Lung (tissue), 11 donors: ENCODE measurements at regions not wholly inside any gene's neighbourhood (a gene's known extent, or its start where the extent isn't known, plus 50 kb on each side); places are given as distances from the start of the nearest gene placed in this dataset.

Source experiments
- ATAC-seq: fragments of 200-7000 bp; cut with Tn5 transposase; one replicate; pipeline ENCODE4 v1.9.1; 2020; ENCODE audit warnings: moderate number of reproducible peaks; ENCODE audit not compliant: insufficient read depth, low FRiP score
- DNase-seq, 3 donors: peaks; one replicate each; pipeline ENCODE4 v3.0.0-alpha.2; 2013 to 2017
- H3K27ac ChIP-seq, 2 donors: one replicate each; pipeline ENCODE4 v1.5.1; 2013; ENCODE audit warnings: mild to moderate bottlenecking in 2 of 2, moderate library complexity in 2 of 2, control low read depth in 1 of 2, inconsistent platforms in 1 of 2, low read depth in 1 of 2, low read length in 1 of 2
- H3K27me3 ChIP-seq, 3 donors: one replicate each; pipeline ENCODE4 v1.5.1; 2013; ENCODE audit warnings: low read length in 2 of 3; ENCODE audit not compliant: control insufficient read depth in 3 of 3, insufficient read depth in 3 of 3
- H3K36me3 ChIP-seq, 4 donors: one replicate each; pipeline ENCODE4 v1.5.1; 2013; ENCODE audit warnings: low read length in 4 of 4, mild to moderate bottlenecking in 1 of 4, moderate library complexity in 1 of 4; ENCODE audit not compliant: control insufficient read depth in 4 of 4, insufficient read depth in 4 of 4
- H3K4me1 ChIP-seq, 5 donors: one replicate each; pipeline ENCODE4 v1.5.1; 2013; ENCODE audit warnings: low read length in 5 of 5, mild to moderate bottlenecking in 2 of 5, moderate library complexity in 1 of 5; ENCODE audit not compliant: control insufficient read depth in 5 of 5, insufficient read depth in 5 of 5
- H3K4me3 ChIP-seq: one replicate; pipeline ENCODE4 v1.5.1; 2013; ENCODE audit warnings: mild to moderate bottlenecking, control low read depth, moderate library complexity
- H3K9ac ChIP-seq, 2 donors: one replicate each; pipeline ENCODE4 v1.5.1; 2013; ENCODE audit warnings: low read length in 2 of 2, control low read depth in 1 of 2; ENCODE audit not compliant: insufficient read depth in 1 of 2
- H3K9me3 ChIP-seq, 4 donors: one replicate each; pipeline ENCODE4 v1.5.1; 2013; ENCODE audit warnings: low read length in 3 of 4, mild to moderate bottlenecking in 1 of 4, moderate library complexity in 1 of 4; ENCODE audit not compliant: control insufficient read depth in 4 of 4, insufficient read depth in 3 of 4
- WGBS, 2 donors: extraction: QIAGEN DNeasy Blood & Tissue Kit; methylation state at CpG; one replicate each; pipeline ENCODE4 v1.1.7; 2013; 5-methylcytosine and 5-hydroxymethylcytosine counted together
- TF ChIP-seq, protein P1 (sequence below): IDR thresholded peaks from 2 replicates; pipeline ENCODE4 v1.5.1; 2012; ENCODE audit warnings: mild to moderate bottlenecking; ENCODE audit errors: control extremely low read depth, extremely low read depth
- donor health status: control.
- donor health status: control.
- donor health status: Bipolar disorder and iron deficiency.
- donor health status: healthy.
- donor health status: DM: yes; HTN: yes; CAD: no.

GRCh38 chr22:48025096-48025495, 1262.6 kb downstream of the TBC1D22A start:
- no peaks in the 10 kb centered on the region for H3K9me3 ChIP-seq
- no peak for ATAC-seq
- H3K36me3 ChIP-seq: no peaks in the 10 kb centered on the region
- DNase-seq: no peak
- no peaks in the 10 kb centered on the region for H3K4me1 ChIP-seq
- no peak overlapping the region for H3K4me3 ChIP-seq
- H3K9ac ChIP-seq: no peak overlapping the region
- no peak overlapping the region for H3K27ac ChIP-seq
- no peaks in the 10 kb centered on the region for H3K27me3 ChIP-seq
- TF ChIP-seq, protein P1, sequence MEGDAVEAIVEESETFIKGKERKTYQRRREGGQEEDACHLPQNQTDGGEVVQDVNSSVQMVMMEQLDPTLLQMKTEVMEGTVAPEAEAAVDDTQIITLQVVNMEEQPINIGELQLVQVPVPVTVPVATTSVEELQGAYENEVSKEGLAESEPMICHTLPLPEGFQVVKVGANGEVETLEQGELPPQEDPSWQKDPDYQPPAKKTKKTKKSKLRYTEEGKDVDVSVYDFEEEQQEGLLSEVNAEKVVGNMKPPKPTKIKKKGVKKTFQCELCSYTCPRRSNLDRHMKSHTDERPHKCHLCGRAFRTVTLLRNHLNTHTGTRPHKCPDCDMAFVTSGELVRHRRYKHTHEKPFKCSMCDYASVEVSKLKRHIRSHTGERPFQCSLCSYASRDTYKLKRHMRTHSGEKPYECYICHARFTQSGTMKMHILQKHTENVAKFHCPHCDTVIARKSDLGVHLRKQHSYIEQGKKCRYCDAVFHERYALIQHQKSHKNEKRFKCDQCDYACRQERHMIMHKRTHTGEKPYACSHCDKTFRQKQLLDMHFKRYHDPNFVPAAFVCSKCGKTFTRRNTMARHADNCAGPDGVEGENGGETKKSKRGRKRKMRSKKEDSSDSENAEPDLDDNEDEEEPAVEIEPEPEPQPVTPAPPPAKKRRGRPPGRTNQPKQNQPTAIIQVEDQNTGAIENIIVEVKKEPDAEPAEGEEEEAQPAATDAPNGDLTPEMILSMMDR: no peak
- WGBS, 2 donors: 69 to 76% methylated on average over 2 of the region's 2 CpGs

DNA sequence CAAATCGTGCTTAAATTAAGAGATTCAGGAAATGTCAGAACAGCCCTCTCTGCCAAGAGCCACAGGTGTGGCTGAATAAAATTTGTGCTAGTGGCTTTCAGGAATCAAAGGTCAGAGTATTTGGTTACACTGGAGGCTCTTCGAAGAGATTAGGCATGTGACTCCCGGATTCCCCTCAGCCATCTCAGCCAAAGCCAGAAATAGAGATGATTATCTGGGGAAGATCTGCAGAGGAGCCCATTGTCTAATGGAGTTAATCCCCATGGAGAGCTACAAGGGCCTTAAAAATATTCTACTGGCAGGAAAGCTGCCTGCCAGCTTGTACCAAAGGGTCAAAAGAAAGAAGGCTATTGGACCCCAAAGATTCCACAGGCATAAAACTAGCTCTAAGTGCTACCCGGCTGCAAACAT, 1259.5 kb downstream of the TBC1D22A start:
- no peak overlapping the region for H3K4me3 ChIP-seq
- no peaks in the 10 kb centered on the region for H3K27me3 ChIP-seq
- H3K36me3 ChIP-seq: no peaks in the 10 kb centered on the region
- H3K9me3 ChIP-seq: peaks cover 0 to 8% (median 3%) of the 10 kb centered on the region in 4 donors
- TF ChIP-seq, protein P1: no peak
- WGBS, 2 donors: 69 to 84% methylated on average over 4 of the region's 4 CpGs
- DNase-seq (no peak), ATAC-seq (no peak)
- H3K4me1 ChIP-seq: no peaks in the 10 kb centered on the region
- H3K9ac ChIP-seq: no peak overlapping the region
- no peak overlapping the region for H3K27ac ChIP-seq

DNA sequence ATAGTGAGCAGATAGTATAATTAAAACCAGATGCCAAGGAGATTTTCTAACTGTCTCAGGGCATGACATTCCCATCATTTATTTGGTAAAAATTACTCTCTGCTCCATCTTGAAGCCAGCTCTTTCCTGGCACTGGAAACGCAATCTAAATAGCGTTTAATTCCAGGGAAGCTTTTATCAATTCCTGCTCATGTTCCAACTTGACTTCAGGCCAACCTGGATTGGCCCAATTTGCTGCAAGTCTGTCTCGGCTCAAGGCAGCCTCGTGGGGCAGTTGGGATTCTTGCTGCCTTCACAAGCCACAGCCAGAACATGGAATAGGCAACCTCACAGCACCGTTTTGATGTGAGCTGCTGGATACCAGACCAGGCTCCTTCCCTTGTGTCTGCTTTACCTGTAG, 1255.9 kb downstream of the TBC1D22A start:
- Histone ChIP-seq H3K27ac (no peak overlapping the region), H3K4me1 (no peaks in the 10 kb centered on the region), H3K9ac (no peak overlapping the region), H3K9me3 (peaks cover 0 to 10% (median 3%) of the 10 kb centered on the region in 4 donors), H3K36me3 (no peaks in the 10 kb centered on the region), H3K27me3 (no peaks in the 10 kb centered on the region), H3K4me3 (no peak overlapping the region)
- 67 to 73% methylated on average over 5 of the region's 5 CpGs for WGBS, 2 donors
- DNase-seq: peak in 2 of 3 donors; percentile 1 to 10
- TF ChIP-seq, protein P1: no peak
- ATAC-seq: no peak

GRCh38 chr22:48015701-48016100, 1253.3 kb downstream of the TBC1D22A start:
- 92 to 98% methylated on average over 5 of the region's 5 CpGs for WGBS, 2 donors
- Histone ChIP-seq H3K27ac (no peak overlapping the region), H3K9ac (no peak overlapping the region), H3K4me3 (no peak overlapping the region), H3K4me1 (no peaks in the 10 kb centered on the region), H3K9me3 (peaks cover 0 to 10% (median 3%) of the 10 kb centered on the region in 4 donors), H3K27me3 (no peaks in the 10 kb centered on the region), H3K36me3 (no peaks in the 10 kb centered on the region)
- ATAC-seq: no peak
- DNase-seq: no peak
- TF ChIP-seq, protein P1: no peak
